Endothelial cell of umbilical vein (primary cell): ENCODE measurements at regions not wholly inside any gene's neighbourhood (a gene's known extent, or its start where the extent isn't known, plus 50 kb on each side); places are given as distances from the start of the nearest gene placed in this dataset.

Source experiments
- BruUV-seq: library from RNA; stranded (reverse); fragments of 400-500 nt; replicated peaks from 2 replicates; lab custom pipeline; 2021; lab: Mats Ljungman, UMichigan
- CTCF ChIA-PET: fragments of 300-600, 350-600 bp; sonication (Branson Sonifier 250); formaldehyde crosslinking; loops from one replicate; lab custom pipeline; 2021; ENCODE audit warnings: antibody characterized with exemption, inconsistent platforms; lab: Charles Lee
- POLR2A ChIA-PET: fragments of 300-600, 350-600 bp; sonication (Branson Sonifier 250); formaldehyde crosslinking; loops from one replicate; lab custom pipeline; 2021; ENCODE audit warnings: antibody characterized with exemption, inconsistent platforms; lab: Charles Lee
- DNase-seq: peaks from one replicate; pipeline ENCODE4 v3.0.0-alpha.2; 2011; ENCODE audit warnings: low read depth, low spot score
- FAIRE-seq: peaks from 2 replicates; lab custom pipeline; 2011; peaks lifted over from hg19 to GRCh38; lab: Jason Lieb, UNC
- H2AFZ ChIP-seq: 2 replicates; pipeline ENCODE4 v1.6.0; 2012; ENCODE audit warnings: low read depth, low read length, control low read depth, inconsistent platforms
- H3K27ac ChIP-seq: 2 replicates; pipeline ENCODE4 v1.5.1; 2011; ENCODE audit warnings: low read depth, mild to moderate bottlenecking, control low read depth, low read length, moderate library complexity; ENCODE audit not compliant: insufficient read depth
- H3K27me3 ChIP-seq, 2 experiments: 2 replicates each; pipeline versions ENCODE4 v1.6.0 to v1.6.1; 2011; ENCODE audit warnings: low read length in 2 of 2, mixed read lengths in 1 of 2; ENCODE audit not compliant: control insufficient read depth in 2 of 2, insufficient read depth in 2 of 2
- H3K36me3 ChIP-seq, 2 experiments: 2 replicates in 1 of 2; 3 replicates in 1 of 2; pipeline ENCODE4 v1.5.1; 2011; ENCODE audit warnings: low read length in 2 of 2, mild to moderate bottlenecking in 1 of 2, moderate library complexity in 1 of 2; ENCODE audit not compliant: control insufficient read depth in 2 of 2, insufficient read depth in 2 of 2; ENCODE audit errors: extremely low read depth in 1 of 2
- H3K4me1 ChIP-seq: 3 replicates; pipeline ENCODE4 v1.5.1; 2011; ENCODE audit warnings: mild to moderate bottlenecking, low read length; ENCODE audit not compliant: control insufficient read depth, insufficient read depth; ENCODE audit errors: extremely low read depth
- H3K4me2 ChIP-seq: 2 replicates; pipeline ENCODE4 v1.6.1; 2011; ENCODE audit warnings: low read length, control low read depth, mixed read lengths; ENCODE audit not compliant: insufficient read depth
- H3K4me3 ChIP-seq, 3 experiments: fragments of 200-600 bp in 1 of 3; sonication (generic), shearing (Covaris generic) in 1 of 3; replicated peaks in 1 of 3; 2 replicates each; pipeline ENCODE4 v1.5.1; 2011 to 2016; ENCODE audit warnings: control low read depth in 3 of 3, low read length in 3 of 3, mild to moderate bottlenecking in 2 of 3, inconsistent platforms in 1 of 3, low read depth in 1 of 3, moderate library complexity in 1 of 3; ENCODE audit not compliant: insufficient read depth in 1 of 3
- H3K79me2 ChIP-seq: 2 replicates; pipeline ENCODE4 v1.6.0; 2012; ENCODE audit warnings: low read length, inconsistent platforms; ENCODE audit not compliant: control insufficient read depth, insufficient read depth
- H3K9ac ChIP-seq: replicated peaks from 2 replicates; pipeline ENCODE3; 2011; ENCODE audit warnings: low read length, control low read depth; ENCODE audit not compliant: insufficient read depth; ENCODE audit errors: extremely low read depth
- H3K9me1 ChIP-seq: replicated peaks from 3 replicates; pipeline ENCODE4 v1.6.0; 2011; ENCODE audit warnings: mild to moderate bottlenecking, low read length; ENCODE audit not compliant: control insufficient read depth, insufficient read depth; ENCODE audit errors: extremely low read depth
- H3K9me3 ChIP-seq: replicated peaks from 2 replicates; pipeline ENCODE4 v1.5.1; 2012; ENCODE audit warnings: low read length, inconsistent platforms; ENCODE audit not compliant: control insufficient read depth, insufficient read depth
- H4K20me1 ChIP-seq: replicated peaks from 2 replicates; pipeline ENCODE3; 2011; ENCODE audit warnings: mild to moderate bottlenecking, low read length; ENCODE audit not compliant: control insufficient read depth, insufficient read depth; ENCODE audit errors: extremely low read depth
- CTCF ChIP-seq, 2 donors: IDR thresholded peaks; 1 replicate in 1 of 2; 2 replicates in 1 of 2; pipeline ENCODE4 v1.5.1; 2011; ENCODE audit warnings: low read length in 2 of 2, mild to moderate bottlenecking in 2 of 2, moderate library complexity in 2 of 2, control low read depth in 1 of 2, inconsistent platforms in 1 of 2, low read depth in 1 of 2; ENCODE audit not compliant: insufficient read depth in 1 of 2; ENCODE audit errors: extremely low read depth in 1 of 2
- EZH2 ChIP-seq: IDR thresholded peaks from 2 replicates; pipeline ENCODE4 v1.6.1; 2012; ENCODE audit warnings: borderline replicate concordance, low read depth, mild to moderate bottlenecking, moderate library complexity, low read length, inconsistent platforms; ENCODE audit not compliant: severe bottlenecking
- FOS ChIP-seq: IDR thresholded peaks from 2 replicates; pipeline ENCODE4 v1.6.1; 2011; ENCODE audit warnings: mild to moderate bottlenecking, low read length, moderate library complexity, borderline replicate concordance; ENCODE audit not compliant: insufficient read depth
- GATA2 ChIP-seq: IDR thresholded peaks from 2 replicates; pipeline ENCODE4 v1.7.0; 2011; ENCODE audit warnings: low read depth, mild to moderate bottlenecking, moderate library complexity, mixed read lengths, low read length; ENCODE audit not compliant: insufficient read length, insufficient read depth
- JUN ChIP-seq: IDR thresholded peaks from 2 replicates; pipeline ENCODE4 v1.6.1; 2011; ENCODE audit warnings: borderline replicate concordance, low read depth; ENCODE audit not compliant: insufficient read length, insufficient read depth
- MAX ChIP-seq: IDR thresholded peaks from 2 replicates; pipeline ENCODE4 v1.6.1; 2011; ENCODE audit not compliant: insufficient read depth, insufficient read length
- MYC ChIP-seq: IDR thresholded peaks from one replicate; pipeline ENCODE4 v1.6.1; 2011; ENCODE audit warnings: mild to moderate bottlenecking, low read depth, low read length
- POLR2A ChIP-seq: IDR thresholded peaks from 2 replicates; pipeline ENCODE4 v1.6.1; 2012; ENCODE audit warnings: low read depth, mild to moderate bottlenecking, control low read depth, low read length
- POLR2AphosphoS5 ChIP-seq: IDR thresholded peaks from 2 replicates; pipeline ENCODE4 v1.6.1; 2012; ENCODE audit warnings: low read depth, mild to moderate bottlenecking, control low read depth, low read length, moderate library complexity; ENCODE audit not compliant: insufficient read depth
- dilution Hi-C: fragments of 300-500 bp; cut with MboI; formaldehyde crosslinking; loops from one replicate; pipeline ENCODE4 v1.15.0; 2019; ENCODE audit warnings: low sequenced_read_pairs; ENCODE audit not compliant: extremely low pct_ligation_motif_present
- intact Hi-C: fragments of 100-400 bp; cut with micrococcal nuclease; formaldehyde crosslinking; loops from one replicate; pipeline ENCODE4 v1.10.0; 2022

GRCh38 chr3:64939747-64940450 is 252.1 kb upstream of the ADAMTS9 start:
- H3K27me3 ChIP-seq: no peaks in the 10 kb centered on the region

GRCh38 chr3:64939309-64939708 is 251.5 kb upstream of the ADAMTS9 start:
- Histone ChIP-seq H3K9ac (no peak overlapping the region), H3K36me3 (no peaks in the 10 kb centered on the region), H3K9me1 (no peaks in the 10 kb centered on the region), H3K4me3 (no peak overlapping the region), H4K20me1 (no peaks in the 10 kb centered on the region), H3K9me3 (no peaks in the 10 kb centered on the region), H3K27ac (no peak overlapping the region), H3K27me3 (no peaks in the 10 kb centered on the region), H3K79me2 (no peaks in the 10 kb centered on the region), H3K4me2 (no peak overlapping the region), H2AFZ (no peak overlapping the region), H3K4me1 (no peaks in the 10 kb centered on the region)
- POLR2A ChIA-PET: no interaction called here
- TF ChIP-seq POLR2A: no peak
- no peak for TF ChIP-seq EZH2
- no peak for TF ChIP-seq FOS
- no peak for TF ChIP-seq MYC
- TF ChIP-seq JUN: no peak
- TF ChIP-seq POLR2AphosphoS5: no peak
- TF ChIP-seq CTCF (IDR thresholded peaks at IDR 0.05; ENCODE audit: extremely low read depth in 1 of 2, insufficient read depth in 1 of 2, low read depth in 1 of 2, low read length in 2 of 2): no peak
- TF ChIP-seq GATA2: no peak
- TF ChIP-seq MAX: no peak
- no TSS peak for BruUV-seq
- dilution Hi-C loops: no loop called here
- FAIRE-seq: no peak
- intact Hi-C loops: no loop called here
- CTCF ChIA-PET: interaction anchor here (1.0 kb wide), 1 partner anchor 10 kb away, joined by 4 read pairs; no protein-coding TSS in a partner anchor
- no peak for DNase-seq

More at GRCh38 chr3:64939747-64940450, 252.1 kb upstream of the ADAMTS9 start:
- H3K9me3 ChIP-seq: no peaks in the 10 kb centered on the region
- POLR2A ChIA-PET: no interaction called here
- no peak overlapping the region for H3K9ac ChIP-seq
- H2AFZ ChIP-seq: no peak overlapping the region
- FAIRE-seq (no peak), DNase-seq (no peak)
- no peaks in the 10 kb centered on the region for H4K20me1 ChIP-seq
- H3K4me1 ChIP-seq: peaks cover 6% of the 10 kb centered on the region
- intact Hi-C loops: no loop called here
- no peaks in the 10 kb centered on the region for H3K79me2 ChIP-seq
- no TSS peak for BruUV-seq
- no peaks in the 10 kb centered on the region for H3K36me3 ChIP-seq
- dilution Hi-C loops: no loop called here
- H3K9me1 ChIP-seq: no peaks in the 10 kb centered on the region
- H3K4me3 ChIP-seq: no peak overlapping the region
- CTCF ChIA-PET: interaction anchor here (1.0 kb wide), 1 partner anchor 10 kb away, joined by 4 read pairs; no protein-coding TSS in a partner anchor
- no peak for TF ChIP-seq FOS
- TF ChIP-seq EZH2: no peak
- TF ChIP-seq JUN: no peak
- no peak for TF ChIP-seq POLR2AphosphoS5
- no peak for TF ChIP-seq POLR2A
- no peak for TF ChIP-seq MYC
- no peak overlapping the region for H3K27ac ChIP-seq
- no peak overlapping the region for H3K4me2 ChIP-seq
